Thymus (tissue), 11 donors: ENCODE measurements at regions not wholly inside any gene's neighbourhood (a gene's known extent, or its start where the extent isn't known, plus 50 kb on each side); places are given as distances from the start of the nearest gene placed in this dataset.
"Not testable (repeated sequence)": the region's sequence is repeated elsewhere in the genome, so short reads cannot be mapped to it uniquely, and the experiment has no call there.

Experiments
- DNase-seq, 9 donors: peaks; one replicate each; pipeline ENCODE4 v3.0.0-alpha.2; 2013; ENCODE audit warnings: low spot score in 9 of 9, low read depth in 6 of 9, missing footprints in 1 of 9
- H3K27ac ChIP-seq, 2 donors: one replicate each; pipeline ENCODE4 v1.5.1; 2013; ENCODE audit warnings: control low read depth in 1 of 2, low read depth in 1 of 2, low read length in 1 of 2, mild to moderate bottlenecking in 1 of 2, moderate library complexity in 1 of 2
- H3K27me3 ChIP-seq, 2 donors: one replicate each; pipeline ENCODE4 v1.5.1; 2013; ENCODE audit warnings: low read length in 1 of 2; ENCODE audit not compliant: control insufficient read depth in 2 of 2, insufficient read depth in 1 of 2
- H3K36me3 ChIP-seq, 2 donors: one replicate each; pipeline ENCODE4 v1.5.1; 2013; ENCODE audit warnings: low read length in 1 of 2, mild to moderate bottlenecking in 1 of 2, moderate library complexity in 1 of 2; ENCODE audit not compliant: control insufficient read depth in 2 of 2, insufficient read depth in 2 of 2
- H3K4me1 ChIP-seq, 2 donors: one replicate each; pipeline ENCODE4 v1.5.1; 2013; ENCODE audit warnings: low read length in 2 of 2; ENCODE audit not compliant: control insufficient read depth in 2 of 2, insufficient read depth in 2 of 2
- H3K4me3 ChIP-seq, 2 donors: one replicate each; pipeline ENCODE4 v1.5.1; 2013; ENCODE audit warnings: low read length in 2 of 2, control low read depth in 1 of 2, mild to moderate bottlenecking in 1 of 2
- H3K9me3 ChIP-seq, 2 donors: one replicate each; pipeline ENCODE4 v1.5.1; 2013; ENCODE audit warnings: low read length in 1 of 2, mild to moderate bottlenecking in 1 of 2; ENCODE audit not compliant: control insufficient read depth in 2 of 2, insufficient read depth in 1 of 2
- WGBS: extraction: QIAGEN DNeasy Blood & Tissue Kit; methylation state at CpG from one replicate; pipeline ENCODE4 v1.1.7; 2013; 5-methylcytosine and 5-hydroxymethylcytosine counted together
- donor health status: healthy.

DNA sequence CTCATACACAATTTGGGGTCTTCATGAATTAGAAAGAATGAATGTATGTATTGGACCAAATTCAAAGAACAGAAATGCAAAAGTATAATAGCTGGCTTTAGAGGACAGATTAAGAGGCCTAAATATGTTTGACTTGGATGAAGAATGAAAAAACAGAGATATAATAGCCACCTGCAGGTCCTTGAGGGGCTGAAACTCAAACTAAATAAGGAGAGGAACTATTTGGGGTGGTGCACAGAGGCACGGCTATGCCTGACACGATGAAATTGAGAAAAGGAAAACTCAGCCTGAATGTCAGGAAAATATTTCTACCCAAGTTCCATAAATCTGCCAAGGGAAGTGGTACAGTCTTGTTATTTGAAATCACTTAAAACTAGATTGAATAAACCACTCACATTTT is 222.9 kb upstream of the DDHD1 start:
- 42% methylated on average over 2 of the region's 2 CpGs for WGBS
- Histone ChIP-seq H3K9me3 (no peaks in the 10 kb centered on the region), H3K36me3 (no peaks in the 10 kb centered on the region), H3K4me3 (no peak overlapping the region), H3K27me3 (no peaks in the 10 kb centered on the region), H3K27ac (no peak overlapping the region), H3K4me1 (no peaks in the 10 kb centered on the region)
- no peak for DNase-seq

DNA sequence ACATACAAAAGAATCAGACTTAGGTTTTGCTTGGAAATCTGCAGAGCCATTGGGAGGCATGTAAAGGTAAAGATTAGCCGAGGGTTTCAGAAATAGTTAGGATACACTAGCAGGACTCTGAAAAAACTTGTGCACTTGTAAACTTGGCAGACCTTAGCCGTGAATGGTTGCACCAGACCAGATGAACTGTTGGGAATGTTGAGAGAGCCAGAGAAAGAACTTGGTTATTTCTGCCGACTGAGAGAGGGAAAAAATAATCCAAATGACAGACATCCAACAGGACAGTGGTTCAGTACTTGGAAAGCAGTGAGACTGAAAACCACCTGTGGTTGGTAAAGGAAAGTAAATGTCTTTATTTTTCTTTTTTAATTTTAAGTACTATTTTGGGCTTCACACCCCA is 222.5 kb upstream of the DDHD1 start:
- no peak for DNase-seq
- Histone ChIP-seq H3K36me3 (no peaks in the 10 kb centered on the region), H3K4me3 (no peak overlapping the region), H3K27me3 (no peaks in the 10 kb centered on the region), H3K27ac (no peak overlapping the region), H3K9me3 (no peaks in the 10 kb centered on the region), H3K4me1 (no peaks in the 10 kb centered on the region)
- 93% methylated on average over 3 of the region's 3 CpGs for WGBS

DNA sequence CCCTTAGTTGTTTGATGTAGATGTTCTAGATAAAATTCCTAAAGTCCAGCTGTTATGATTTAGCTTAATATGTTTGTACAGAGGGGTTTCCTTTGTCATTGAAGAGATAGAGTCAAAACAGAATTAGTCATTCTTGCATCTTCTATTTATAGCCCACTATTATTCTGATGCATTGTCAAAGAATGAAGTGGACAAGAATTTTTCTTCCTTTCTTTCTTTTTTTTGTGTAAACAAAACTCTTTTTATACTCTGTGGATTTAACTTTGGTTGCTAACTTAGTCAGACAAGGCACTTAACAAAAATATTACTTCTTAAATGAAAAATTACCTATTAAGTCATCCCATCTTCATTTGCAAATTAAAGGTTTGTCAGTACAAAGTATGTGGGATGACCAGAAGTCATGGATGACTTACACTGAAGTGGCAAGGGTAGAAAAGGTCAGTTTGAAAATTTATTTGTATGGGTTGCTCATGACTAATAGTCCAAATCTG is 215.6 kb upstream of the DDHD1 start:
- no peak for DNase-seq
- Histone ChIP-seq H3K9me3 (no peaks in the 10 kb centered on the region), H3K4me1 (no peaks in the 10 kb centered on the region), H3K4me3 (no peak overlapping the region), H3K27ac (no peak overlapping the region), H3K27me3 (no peaks in the 10 kb centered on the region), H3K36me3 (no peaks in the 10 kb centered on the region)

DNA sequence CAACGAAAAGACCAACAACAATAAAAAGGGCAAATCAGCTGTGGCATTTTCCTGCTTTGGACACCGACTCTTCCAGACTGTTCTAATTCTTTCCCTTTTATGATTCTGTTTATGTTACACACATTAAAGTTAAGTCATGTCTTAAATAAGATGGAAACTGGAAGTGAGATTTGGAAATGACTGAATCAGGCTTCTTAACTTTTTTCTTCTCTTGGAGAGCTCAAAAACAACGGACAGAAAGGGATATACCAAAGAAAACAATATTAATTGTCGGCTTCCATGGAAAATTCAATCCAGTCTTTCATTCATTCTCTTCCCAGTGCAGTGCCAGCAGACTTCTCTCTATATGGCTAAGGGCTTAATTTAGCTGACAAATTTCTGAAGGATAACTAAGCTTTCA is 214.9 kb upstream of the DDHD1 start:
- H3K27me3 ChIP-seq, result no peaks in the 10 kb centered on the region
- WGBS, result 90% methylated on average over 4 of the region's 4 CpGs
- H3K27ac ChIP-seq, result no peak overlapping the region
- no peaks in the 10 kb centered on the region for H3K4me1 ChIP-seq
- no peaks in the 10 kb centered on the region for H3K9me3 ChIP-seq
- DNase-seq, result no peak
- no peak overlapping the region for H3K4me3 ChIP-seq
- no peaks in the 10 kb centered on the region for H3K36me3 ChIP-seq

DNA sequence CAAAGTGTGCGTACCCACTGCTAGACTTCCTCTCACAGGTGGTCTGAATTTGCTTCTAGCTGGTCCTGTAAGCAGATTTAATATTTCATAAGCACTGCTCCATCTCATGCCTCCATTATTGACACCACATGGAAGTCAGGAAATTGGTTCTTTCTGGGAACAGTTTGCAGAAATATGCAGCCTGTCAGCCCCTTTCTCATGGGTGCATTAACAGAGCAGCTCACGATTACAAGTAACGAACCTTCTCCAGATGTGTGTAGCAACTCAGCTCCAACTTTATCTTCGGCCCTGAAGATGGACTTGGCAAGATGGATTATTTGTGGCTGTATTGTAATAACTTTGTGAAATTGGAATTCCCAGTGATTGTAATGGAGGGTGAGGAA is 214.5 kb upstream of the DDHD1 start:
- DNase-seq, result no peak
- Histone ChIP-seq H3K27ac (no peak overlapping the region), H3K4me1 (no peaks in the 10 kb centered on the region), H3K27me3 (no peaks in the 10 kb centered on the region), H3K4me3 (no peak overlapping the region), H3K36me3 (no peaks in the 10 kb centered on the region), H3K9me3 (no peaks in the 10 kb centered on the region)
- WGBS, result 91% methylated on average over 4 of the region's 4 CpGs

DNA sequence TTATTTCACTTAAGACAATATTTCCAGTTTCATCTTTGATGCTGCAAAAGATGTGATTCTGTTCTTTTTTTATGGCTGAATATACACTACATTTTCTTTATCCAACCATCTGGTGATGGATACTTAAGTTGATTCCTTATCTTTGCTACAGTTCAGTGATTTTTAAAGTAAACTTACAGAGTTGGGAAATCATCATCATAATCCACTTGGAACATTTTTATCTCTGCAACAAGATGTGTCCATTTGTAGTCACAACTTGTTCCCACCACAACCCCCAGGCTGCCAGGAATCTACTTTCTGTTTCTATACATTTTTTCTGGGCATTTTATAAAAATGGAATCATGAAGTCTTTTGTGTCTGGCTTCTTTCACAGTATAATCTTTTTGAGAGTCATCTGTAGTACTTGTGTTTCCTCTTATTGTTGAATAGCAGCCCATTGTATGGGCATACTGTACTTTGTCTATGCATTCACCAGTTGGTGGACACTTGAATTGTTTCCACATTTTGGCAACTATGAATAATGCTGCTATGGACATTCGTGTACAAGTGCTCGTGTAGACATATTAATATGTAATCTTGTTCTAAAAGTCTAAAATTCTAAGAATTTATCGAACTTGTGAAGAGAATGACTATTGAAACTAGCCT is 212.5 kb upstream of the DDHD1 start:
- Histone ChIP-seq H3K9me3 (no peaks in the 10 kb centered on the region), H3K36me3 (no peaks in the 10 kb centered on the region), H3K27ac (no peak overlapping the region), H3K4me3 (no peak overlapping the region), H3K27me3 (no peaks in the 10 kb centered on the region), H3K4me1 (no peaks in the 10 kb centered on the region)
- WGBS, result 97% methylated on average over 3 of the region's 3 CpGs
- no peak for DNase-seq

DNA sequence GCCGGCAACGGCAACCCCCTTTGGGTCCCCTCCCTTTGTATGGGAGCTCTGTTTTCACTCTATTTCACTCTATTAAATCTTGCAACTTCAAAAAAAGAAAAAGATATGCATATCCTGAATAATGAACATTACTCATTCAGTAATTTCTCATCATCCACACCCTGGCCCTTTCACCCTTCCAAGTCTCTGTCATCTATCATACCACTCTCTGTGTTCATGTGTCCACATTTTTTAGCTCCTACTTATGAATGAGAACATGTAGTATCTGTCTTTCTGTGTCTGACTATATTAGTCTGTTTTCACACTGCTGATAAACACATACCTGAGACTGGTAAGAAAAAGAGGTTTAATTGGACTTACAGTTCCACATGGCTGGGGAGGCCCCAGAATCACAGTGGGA is 209.8 kb upstream of the DDHD1 start:
- H3K27ac ChIP-seq, H3K4me1 ChIP-seq, H3K9me3 ChIP-seq, H3K4me3 ChIP-seq, H3K27me3 ChIP-seq, H3K36me3 ChIP-seq, DNase-seq: not testable (repeated sequence)
- WGBS, result 98% methylated on average over 2 of the region's 2 CpGs

DNA sequence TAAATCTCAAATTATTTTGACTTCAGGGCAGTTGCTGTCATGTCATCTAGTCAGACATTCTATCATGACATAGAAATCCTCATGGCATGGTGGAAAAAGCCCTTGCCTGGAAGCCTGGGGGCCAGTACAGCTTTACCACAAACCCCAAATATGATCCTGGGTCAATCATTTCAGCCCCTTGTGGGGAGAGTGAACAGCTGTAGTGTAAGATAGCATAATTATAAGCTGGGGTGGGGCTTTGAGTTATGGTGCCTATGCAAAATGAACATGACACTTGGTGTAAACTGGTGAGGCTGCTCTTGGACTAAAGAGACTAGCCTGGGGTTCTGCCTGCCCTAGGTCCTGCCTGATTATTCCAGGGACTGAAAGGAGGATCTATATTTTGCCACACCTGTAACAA is 207.7 kb upstream of the DDHD1 start:
- DNase-seq, result no peak
- no peak overlapping the region for H3K4me3 ChIP-seq
- H3K9me3 ChIP-seq, result no peaks in the 10 kb centered on the region
- H3K27me3 ChIP-seq, result no peaks in the 10 kb centered on the region
- no peak overlapping the region for H3K27ac ChIP-seq
- H3K4me1 ChIP-seq, result no peaks in the 10 kb centered on the region
- no peaks in the 10 kb centered on the region for H3K36me3 ChIP-seq

DNA sequence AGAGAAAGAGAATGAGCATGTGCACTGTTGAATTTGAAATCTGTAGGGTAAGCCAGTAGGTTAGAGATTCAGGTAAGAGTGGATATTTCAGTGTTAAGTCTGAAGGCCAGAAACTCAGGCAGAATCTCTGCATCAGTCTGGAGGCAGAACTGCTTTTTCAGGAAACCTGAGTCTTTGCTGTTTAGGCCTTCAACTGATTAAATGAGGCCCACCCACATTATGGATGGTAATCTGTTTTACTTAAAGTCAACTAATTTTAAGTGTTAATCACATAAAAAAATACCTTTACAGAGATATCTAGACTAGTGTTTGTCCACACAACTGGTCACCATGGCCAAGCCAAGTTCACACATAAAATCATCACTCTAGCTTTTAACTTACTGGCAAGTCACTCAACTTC is 205.0 kb upstream of the DDHD1 start:
- Histone ChIP-seq H3K36me3 (no peaks in the 10 kb centered on the region), H3K27me3 (no peaks in the 10 kb centered on the region), H3K27ac (no peak overlapping the region), H3K4me3 (no peak overlapping the region), H3K9me3 (no peaks in the 10 kb centered on the region), H3K4me1 (no peaks in the 10 kb centered on the region)
- no peak for DNase-seq
